HepG2 (cell line): ENCODE measurements at regions not wholly inside any gene's neighbourhood (a gene's known extent, or its start where the extent isn't known, plus 50 kb on each side); places are given as distances from the start of the nearest gene placed in this dataset.
A peak's percentile ranks its signal among the peaks of the same experiment; 100 is the strongest.

Experiments used
- ATAC-seq: fragments of 200-7000 bp; cut with Tn5 transposase; 3 replicates; pipeline ENCODE4 v1.9.1; 2020; ENCODE audit warnings: mild to moderate bottlenecking, moderate library complexity
- BruUV-seq: library from RNA; stranded (reverse); fragments of 400-500 nt; replicated peaks from 2 replicates; lab custom pipeline; 2021; lab: Mats Ljungman, UMichigan
- CTCF ChIA-PET: fragments of 300-600 bp; formaldehyde crosslinking; extraction: SDS; loops from one replicate; lab custom pipeline; 2021; ENCODE audit warnings: low total read pairs, inconsistent platforms, low intra/inter-chr PET ratio; lab: Yijun Ruan, JAX
- POLR2A ChIA-PET: fragments of 350-600 bp; sonication (Branson Sonifier 250); formaldehyde crosslinking; loops from one replicate; lab custom pipeline; 2020; ENCODE audit warnings: antibody characterized with exemption, inconsistent platforms; lab: Yijun Ruan, JAX
- DNase-seq: peaks from one replicate; pipeline ENCODE4 v3.0.0-alpha.2; 2015; ENCODE audit warnings: low spot score
- FAIRE-seq: peaks from 3 replicates; lab custom pipeline; 2011; peaks lifted over from hg19 to GRCh38; lab: Jason Lieb, UNC
- H2AFZ ChIP-seq: one replicate; pipeline ENCODE4 v1.6.1; 2011; ENCODE audit warnings: low read length, inconsistent platforms
- H3K27ac ChIP-seq: fragments of 300-600 bp; 3 replicates; pipeline ENCODE4 v1.8.0; 2011; ENCODE audit warnings: mixed run types, mild to moderate bottlenecking, mixed read lengths, low read length, inconsistent platforms; ENCODE audit not compliant: insufficient read depth; ENCODE audit errors: extremely low read length
- H3K27me3 ChIP-seq, 2 experiments: fragments of 200-600 bp in 1 of 2; 2 replicates in 1 of 2; 3 replicates in 1 of 2; pipeline versions ENCODE4 v1.6.0 to v1.8.0; 2011; ENCODE audit warnings: low read length in 2 of 2, mild to moderate bottlenecking in 2 of 2, moderate library complexity in 2 of 2, inconsistent platforms in 1 of 2; ENCODE audit not compliant: insufficient read depth in 2 of 2, control insufficient read depth in 1 of 2
- H3K36me3 ChIP-seq, 2 experiments: fragments of 200-600 bp in 1 of 2; replicated peaks in 1 of 2; 2 replicates in 1 of 2; 3 replicates in 1 of 2; pipeline versions ENCODE4 v1.5.1 to v1.8.0; 2011; ENCODE audit warnings: low read length in 2 of 2, inconsistent platforms in 1 of 2; ENCODE audit not compliant: insufficient read depth in 2 of 2, control insufficient read depth in 1 of 2
- H3K4me1 ChIP-seq: 2 replicates; pipeline ENCODE4 v1.5.1; 2012; ENCODE audit warnings: low read length, inconsistent platforms; ENCODE audit not compliant: insufficient read depth
- H3K4me2 ChIP-seq: 2 replicates; pipeline ENCODE4 v1.6.0; 2011; ENCODE audit warnings: low read depth, low read length, inconsistent platforms
- H3K4me3 ChIP-seq, 3 experiments: fragments of 200-600 bp in 1 of 3; sonication (generic), shearing (Covaris generic) in 1 of 3; replicated peaks in 1 of 3; 2 replicates each; pipeline ENCODE4 v1.5.1; 2011 to 2016; ENCODE audit warnings: low read length in 3 of 3, inconsistent platforms in 2 of 3, low read depth in 2 of 3, mild to moderate bottlenecking in 2 of 3, control low read depth in 1 of 3, mixed read lengths in 1 of 3; ENCODE audit not compliant: insufficient read depth in 1 of 3
- H3K79me2 ChIP-seq: one replicate; pipeline ENCODE4 v1.6.1; 2011; ENCODE audit warnings: low read length, inconsistent platforms; ENCODE audit not compliant: insufficient read depth
- H3K9ac ChIP-seq: 2 replicates; pipeline ENCODE4 v1.6.0; 2011; ENCODE audit warnings: mild to moderate bottlenecking, low read depth, low read length, inconsistent platforms; ENCODE audit not compliant: insufficient read depth
- H3K9me3 ChIP-seq: 2 replicates; pipeline ENCODE4 v1.5.1; 2012; ENCODE audit warnings: mild to moderate bottlenecking, low read length
- H4K20me1 ChIP-seq: 2 replicates; pipeline ENCODE4 v1.6.0; 2011; ENCODE audit warnings: inconsistent platforms, mild to moderate bottlenecking, low read length, moderate library complexity; ENCODE audit not compliant: insufficient read depth
- BRCA1 ChIP-seq: sonication (generic); formaldehyde crosslinking; IDR thresholded peaks from 2 replicates; pipeline ENCODE4 v1.4.0; 2020; ENCODE audit warnings: missing genetic modification reagents
- CREB1 ChIP-seq, 2 experiments: fragments of 450-650 bp in 1 of 2; IDR thresholded peaks; 2 replicates each; pipeline ENCODE4 v1.6.1; 2016 to 2017; ENCODE audit warnings: control low read depth in 1 of 2, mild to moderate bottlenecking in 1 of 2, missing compliant biosample characterization in 1 of 2, missing genetic modification characterization in 1 of 2
- ELF4 ChIP-seq: sonication (generic); formaldehyde crosslinking; IDR thresholded peaks from 2 replicates; pipeline ENCODE4 v1.5.0; 2020; ENCODE audit warnings: missing genetic modification reagents, mild to moderate bottlenecking, moderate library complexity, borderline replicate concordance
- HNF4A ChIP-seq: sonication (generic); formaldehyde crosslinking; IDR thresholded peaks from 2 replicates; pipeline ENCODE4 v1.4.0; 2020; ENCODE audit warnings: missing genetic modification reagents
- MATR3 ChIP-seq: sonication (generic); formaldehyde crosslinking; IDR thresholded peaks from 2 replicates; pipeline ENCODE4 v1.4.0; 2020; ENCODE audit warnings: missing genetic modification reagents
- NFE2L2 ChIP-seq: fragments of 150-350 bp; IDR thresholded peaks from 2 replicates; pipeline ENCODE4 v1.6.1; 2014; ENCODE audit warnings: low read length
- ZBTB7A ChIP-seq: sonication (generic); formaldehyde crosslinking; IDR thresholded peaks from 2 replicates; pipeline ENCODE4 v1.8.0; 2022; ENCODE audit warnings: mild to moderate bottlenecking, missing genetic modification reagents
- ZFP82 ChIP-seq: sonication (generic); formaldehyde crosslinking; IDR thresholded peaks from 2 replicates; pipeline ENCODE4 v1.5.1; 2020; ENCODE audit warnings: mild to moderate bottlenecking, missing genetic modification reagents, borderline replicate concordance
- ZFX ChIP-seq: sonication (generic); formaldehyde crosslinking; IDR thresholded peaks from 2 replicates; pipeline ENCODE4 v1.4.0; 2020; ENCODE audit warnings: mild to moderate bottlenecking, low read depth, missing genetic modification reagents, moderate library complexity
- ZNF235 ChIP-seq: sonication (generic); formaldehyde crosslinking; IDR thresholded peaks from 2 replicates; pipeline ENCODE4 v1.8.1; 2023; ENCODE audit warnings: mild to moderate bottlenecking, missing genetic modification reagents, borderline replicate concordance
- ZNF264 ChIP-seq: sonication (generic); formaldehyde crosslinking; IDR thresholded peaks from 2 replicates; pipeline ENCODE4 v1.4.0; 2020; ENCODE audit warnings: missing genetic modification reagents
- ZSCAN20 ChIP-seq: sonication (generic); formaldehyde crosslinking; IDR thresholded peaks from 2 replicates; pipeline ENCODE4 v1.4.0; 2020; ENCODE audit warnings: missing genetic modification reagents, mild to moderate bottlenecking, borderline replicate concordance
- WGBS: methylation state at CpG from one replicate; pipeline ENCODE4 v1.1.6; 2017; ENCODE audit warnings: low lambda C conversion rate; 5-methylcytosine and 5-hydroxymethylcytosine counted together
- in situ Hi-C: cut with HindIII; loops from 2 replicates; pipeline ENCODE4 v1.10.0; 2017; ENCODE audit warnings: low pct_unique_long_range_greater_than_20kb; ENCODE audit not compliant: extremely low pct_ligation_motif_present
- intact Hi-C: fragments of 100-400 bp; cut with micrococcal nuclease; formaldehyde crosslinking; loops from one replicate; pipeline ENCODE4 v1.10.0; 2022; ENCODE audit not compliant: unreplicated experiment
- TF ChIP-seq, protein P1 (sequence below): sonication (generic); formaldehyde crosslinking; IDR thresholded peaks from 2 replicates; pipeline ENCODE4 v1.4.0; 2020; ENCODE audit warnings: missing genetic modification reagents
- TF ChIP-seq, protein P2 (sequence below): IDR thresholded peaks from 2 replicates; pipeline ENCODE4 v1.4.0; 2020; ENCODE audit warnings: mild to moderate bottlenecking, missing genetic modification reagents
- TF ChIP-seq, protein P3 (sequence below): sonication (generic); formaldehyde crosslinking; IDR thresholded peaks from 2 replicates; pipeline ENCODE4 v1.4.0; 2020; ENCODE audit warnings: missing genetic modification reagents, borderline replicate concordance

DNA sequence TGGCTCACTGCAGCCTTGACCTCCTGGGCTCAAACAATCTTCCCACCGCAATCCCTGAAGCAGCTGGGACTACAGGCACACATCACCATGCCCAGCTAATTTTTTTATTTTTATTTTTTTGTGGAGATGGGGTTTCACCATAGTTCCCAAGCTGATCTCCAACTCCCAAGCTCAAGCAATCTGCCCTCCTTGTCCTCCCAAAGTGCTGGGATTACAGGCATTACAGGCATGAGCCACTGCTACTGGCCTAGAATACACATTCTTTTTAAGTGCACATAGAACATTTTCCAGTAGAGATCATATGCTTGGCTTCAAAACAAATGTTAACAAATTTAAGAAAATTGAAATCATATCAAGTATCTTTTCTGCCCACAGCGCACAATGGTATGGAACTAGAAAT is 176.8 kb upstream of the MARCKS start:
- Histone ChIP-seq H3K27ac (no peak overlapping the region), H3K27me3 (no peaks in the 10 kb centered on the region), H3K36me3 (no peaks in the 10 kb centered on the region), H3K4me2 (no peak overlapping the region), H3K9me3 (no peaks in the 10 kb centered on the region), H3K4me3 (no peak overlapping the region), H3K4me1 (peaks cover 59% of the 10 kb centered on the region), H2AFZ (no peak overlapping the region), H3K9ac (no peak overlapping the region), H3K79me2 (no peaks in the 10 kb centered on the region), H4K20me1 (no peaks in the 10 kb centered on the region)
- DNase-seq (no peak), FAIRE-seq (no peak), ATAC-seq (peak; percentile 43; the same call in 2 of the 3 replicates)
- in situ Hi-C loops (no loop called here), intact Hi-C loops (no loop called here)
- BruUV-seq, result no TSS peak
- 55% methylated on average over 2 of the region's 2 CpGs for WGBS
- TF ChIP-seq, protein P1, sequence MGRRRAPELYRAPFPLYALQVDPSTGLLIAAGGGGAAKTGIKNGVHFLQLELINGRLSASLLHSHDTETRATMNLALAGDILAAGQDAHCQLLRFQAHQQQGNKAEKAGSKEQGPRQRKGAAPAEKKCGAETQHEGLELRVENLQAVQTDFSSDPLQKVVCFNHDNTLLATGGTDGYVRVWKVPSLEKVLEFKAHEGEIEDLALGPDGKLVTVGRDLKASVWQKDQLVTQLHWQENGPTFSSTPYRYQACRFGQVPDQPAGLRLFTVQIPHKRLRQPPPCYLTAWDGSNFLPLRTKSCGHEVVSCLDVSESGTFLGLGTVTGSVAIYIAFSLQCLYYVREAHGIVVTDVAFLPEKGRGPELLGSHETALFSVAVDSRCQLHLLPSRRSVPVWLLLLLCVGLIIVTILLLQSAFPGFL (CRISPR knock-in tag), result no peak
- no peak for TF ChIP-seq ZFP82 (CRISPR knock-in tag)
- TF ChIP-seq ELF4 (CRISPR knock-in tag), result no peak
- TF ChIP-seq CREB1 (IDR thresholded peaks at IDR 0.05), result no peak
- no peak for TF ChIP-seq CREB1 (CRISPR knock-in tag; IDR thresholded peaks at IDR 0.05)
- TF ChIP-seq ZSCAN20 (CRISPR knock-in tag), result no peak
- TF ChIP-seq BRCA1 (CRISPR knock-in tag), result no peak
- no peak for TF ChIP-seq ZNF235 (CRISPR knock-in tag)
- TF ChIP-seq ZNF264 (CRISPR knock-in tag), result no peak
- TF ChIP-seq ZBTB7A (CRISPR knock-in tag), result no peak
- no peak for TF ChIP-seq ZFX (CRISPR knock-in tag)
- TF ChIP-seq MATR3 (CRISPR knock-in tag), result no peak
- TF ChIP-seq HNF4A, result peak; percentile 29; the same call in 1 of the 2 replicates
- TF ChIP-seq, protein P2, sequence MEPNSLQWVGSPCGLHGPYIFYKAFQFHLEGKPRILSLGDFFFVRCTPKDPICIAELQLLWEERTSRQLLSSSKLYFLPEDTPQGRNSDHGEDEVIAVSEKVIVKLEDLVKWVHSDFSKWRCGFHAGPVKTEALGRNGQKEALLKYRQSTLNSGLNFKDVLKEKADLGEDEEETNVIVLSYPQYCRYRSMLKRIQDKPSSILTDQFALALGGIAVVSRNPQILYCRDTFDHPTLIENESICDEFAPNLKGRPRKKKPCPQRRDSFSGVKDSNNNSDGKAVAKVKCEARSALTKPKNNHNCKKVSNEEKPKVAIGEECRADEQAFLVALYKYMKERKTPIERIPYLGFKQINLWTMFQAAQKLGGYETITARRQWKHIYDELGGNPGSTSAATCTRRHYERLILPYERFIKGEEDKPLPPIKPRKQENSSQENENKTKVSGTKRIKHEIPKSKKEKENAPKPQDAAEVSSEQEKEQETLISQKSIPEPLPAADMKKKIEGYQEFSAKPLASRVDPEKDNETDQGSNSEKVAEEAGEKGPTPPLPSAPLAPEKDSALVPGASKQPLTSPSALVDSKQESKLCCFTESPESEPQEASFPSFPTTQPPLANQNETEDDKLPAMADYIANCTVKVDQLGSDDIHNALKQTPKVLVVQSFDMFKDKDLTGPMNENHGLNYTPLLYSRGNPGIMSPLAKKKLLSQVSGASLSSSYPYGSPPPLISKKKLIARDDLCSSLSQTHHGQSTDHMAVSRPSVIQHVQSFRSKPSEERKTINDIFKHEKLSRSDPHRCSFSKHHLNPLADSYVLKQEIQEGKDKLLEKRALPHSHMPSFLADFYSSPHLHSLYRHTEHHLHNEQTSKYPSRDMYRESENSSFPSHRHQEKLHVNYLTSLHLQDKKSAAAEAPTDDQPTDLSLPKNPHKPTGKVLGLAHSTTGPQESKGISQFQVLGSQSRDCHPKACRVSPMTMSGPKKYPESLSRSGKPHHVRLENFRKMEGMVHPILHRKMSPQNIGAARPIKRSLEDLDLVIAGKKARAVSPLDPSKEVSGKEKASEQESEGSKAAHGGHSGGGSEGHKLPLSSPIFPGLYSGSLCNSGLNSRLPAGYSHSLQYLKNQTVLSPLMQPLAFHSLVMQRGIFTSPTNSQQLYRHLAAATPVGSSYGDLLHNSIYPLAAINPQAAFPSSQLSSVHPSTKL, result 0 out of 2 replicates have a peak, but pooled peaks have one; percentile 18
- no peak for TF ChIP-seq NFE2L2
- TF ChIP-seq, protein P3, sequence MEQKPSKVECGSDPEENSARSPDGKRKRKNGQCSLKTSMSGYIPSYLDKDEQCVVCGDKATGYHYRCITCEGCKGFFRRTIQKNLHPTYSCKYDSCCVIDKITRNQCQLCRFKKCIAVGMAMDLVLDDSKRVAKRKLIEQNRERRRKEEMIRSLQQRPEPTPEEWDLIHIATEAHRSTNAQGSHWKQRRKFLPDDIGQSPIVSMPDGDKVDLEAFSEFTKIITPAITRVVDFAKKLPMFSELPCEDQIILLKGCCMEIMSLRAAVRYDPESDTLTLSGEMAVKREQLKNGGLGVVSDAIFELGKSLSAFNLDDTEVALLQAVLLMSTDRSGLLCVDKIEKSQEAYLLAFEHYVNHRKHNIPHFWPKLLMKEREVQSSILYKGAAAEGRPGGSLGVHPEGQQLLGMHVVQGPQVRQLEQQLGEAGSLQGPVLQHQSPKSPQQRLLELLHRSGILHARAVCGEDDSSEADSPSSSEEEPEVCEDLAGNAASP, result no peak
- ChIA-PET POLR2A (no interaction called here), CTCF (no interaction called here)
